VCaP (cell line): ENCODE measurements at regions not wholly inside any gene's neighbourhood (a gene's known extent, or its start where the extent isn't known, plus 50 kb on each side); places are given as distances from the start of the nearest gene placed in this dataset.

Experiments used
- H3K27ac ChIP-seq: fragments of 450-650 bp; 2 replicates; pipeline ENCODE4 v1.5.1; 2017
- TF ChIP-seq, protein P1 (sequence below): fragments of 450-650 bp; conservative IDR thresholded peaks from 2 replicates; pipeline ENCODE4 v1.5.1; 2017; ENCODE audit warnings: mild to moderate bottlenecking, moderate library complexity

- TF ChIP-seq, protein P1, sequence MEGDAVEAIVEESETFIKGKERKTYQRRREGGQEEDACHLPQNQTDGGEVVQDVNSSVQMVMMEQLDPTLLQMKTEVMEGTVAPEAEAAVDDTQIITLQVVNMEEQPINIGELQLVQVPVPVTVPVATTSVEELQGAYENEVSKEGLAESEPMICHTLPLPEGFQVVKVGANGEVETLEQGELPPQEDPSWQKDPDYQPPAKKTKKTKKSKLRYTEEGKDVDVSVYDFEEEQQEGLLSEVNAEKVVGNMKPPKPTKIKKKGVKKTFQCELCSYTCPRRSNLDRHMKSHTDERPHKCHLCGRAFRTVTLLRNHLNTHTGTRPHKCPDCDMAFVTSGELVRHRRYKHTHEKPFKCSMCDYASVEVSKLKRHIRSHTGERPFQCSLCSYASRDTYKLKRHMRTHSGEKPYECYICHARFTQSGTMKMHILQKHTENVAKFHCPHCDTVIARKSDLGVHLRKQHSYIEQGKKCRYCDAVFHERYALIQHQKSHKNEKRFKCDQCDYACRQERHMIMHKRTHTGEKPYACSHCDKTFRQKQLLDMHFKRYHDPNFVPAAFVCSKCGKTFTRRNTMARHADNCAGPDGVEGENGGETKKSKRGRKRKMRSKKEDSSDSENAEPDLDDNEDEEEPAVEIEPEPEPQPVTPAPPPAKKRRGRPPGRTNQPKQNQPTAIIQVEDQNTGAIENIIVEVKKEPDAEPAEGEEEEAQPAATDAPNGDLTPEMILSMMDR = no peak
- no peak overlapping the region for H3K27ac ChIP-seq
Measured at GRCh38 chr2:181138816-181139215, 158.4 kb downstream of the UBE2E3 start.

- no peak overlapping the region for H3K27ac ChIP-seq
- TF ChIP-seq, protein P1 = no peak
Measured at GRCh38 chr2:181139831-181140230, 159.4 kb downstream of the UBE2E3 start.

- TF ChIP-seq, protein P1 = no peak
- no peak overlapping the region for H3K27ac ChIP-seq
Measured at GRCh38 chr2:181140414-181140813, 160.0 kb downstream of the UBE2E3 start.

DNA sequence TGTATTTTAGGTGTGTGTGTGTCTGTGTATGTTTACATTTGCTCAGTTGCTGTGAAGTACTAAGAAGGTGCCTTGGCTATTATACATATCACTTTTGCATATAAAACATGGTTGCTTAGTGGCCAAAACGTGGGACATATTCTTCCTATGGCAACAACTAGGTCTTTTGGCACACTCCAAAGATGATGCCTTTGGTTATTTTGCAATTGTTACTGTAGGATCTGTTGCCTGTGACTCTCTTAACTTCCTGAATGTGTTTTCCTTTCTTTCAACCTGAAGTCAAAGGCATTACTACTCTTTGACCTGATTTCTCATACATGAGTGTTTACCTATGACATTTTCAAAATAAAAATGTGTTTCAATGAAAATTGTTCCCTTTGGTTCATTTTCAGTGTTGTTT is 160.5 kb downstream of the UBE2E3 start:
- H3K27ac ChIP-seq = no peak overlapping the region
- TF ChIP-seq, protein P1 = no peak

GRCh38 chr2:181141676-181142075 is 161.3 kb downstream of the UBE2E3 start:
- H3K27ac ChIP-seq = no peak overlapping the region
- TF ChIP-seq, protein P1 = no peak

GRCh38 chr2:181142514-181142913 is 162.1 kb downstream of the UBE2E3 start:
- TF ChIP-seq, protein P1 = no peak
- H3K27ac ChIP-seq = no peak overlapping the region

GRCh38 chr2:181143790-181144300 is 163.4 kb downstream of the UBE2E3 start:
- no peak overlapping the region for H3K27ac ChIP-seq
- TF ChIP-seq, protein P1 = no peak
